ENCODE measurements at regions not wholly inside any gene's neighbourhood (a gene's known extent, or its start where the extent isn't known, plus 50 kb on each side); places are given as distances from the start of the nearest gene placed in this dataset.
"Not testable (repeated sequence)": the region's sequence is repeated elsewhere in the genome, so short reads cannot be mapped to it uniquely, and the experiment has no call there.

GRCh38 chr4:75289914-75290582 is 224.2 kb downstream of the RCHY1 start:
- no peaks in the 10 kb centered on the region for H3K27me3 ChIP-seq
- H3K4me3 ChIP-seq, result no peak overlapping the region
- TF ChIP-seq POLR2A (IDR thresholded peaks at IDR 0.05), result no peak
- TF ChIP-seq CTCF (IDR thresholded peaks at IDR 0.05), result peak in 1 of 4 experiments; percentile 24
- no peaks in the 10 kb centered on the region for H3K9me3 ChIP-seq
- H3K4me1 ChIP-seq, result no peaks in the 10 kb centered on the region
- WGBS, 2 donors (ENCODE audit: low coverage in 1 of 2), result 43 to 46% methylated on average over 5 to 6 of the region's 7 CpGs
- H3K36me3 ChIP-seq, result no peaks in the 10 kb centered on the region
- no peak overlapping the region for H3K27ac ChIP-seq
- ATAC-seq, result no peak

- Histone ChIP-seq H3K27ac (no peak overlapping the region), H3K27me3 (no peaks in the 10 kb centered on the region), H3K9me3 (no peaks in the 10 kb centered on the region), H3K4me3 (no peak overlapping the region), H3K36me3 (no peaks in the 10 kb centered on the region), H3K4me1 (no peaks in the 10 kb centered on the region)
- TF ChIP-seq POLR2AphosphoS5 (IDR thresholded peaks at IDR 0.05) (no peak), CTCF (IDR thresholded peaks at IDR 0.05) (no peak), POLR2A (IDR thresholded peaks at IDR 0.05) (no peak), EP300 (IDR thresholded peaks at IDR 0.05) (no peak)
- ATAC-seq, result no peak
- WGBS, 2 donors (ENCODE audit: low coverage in 1 of 2), result 46 to 62% methylated on average over 5 to 7 of the region's 8 CpGs
Measured at GRCh38 chr4:75287738-75288517, 226.3 kb downstream of the RCHY1 start.

DNA sequence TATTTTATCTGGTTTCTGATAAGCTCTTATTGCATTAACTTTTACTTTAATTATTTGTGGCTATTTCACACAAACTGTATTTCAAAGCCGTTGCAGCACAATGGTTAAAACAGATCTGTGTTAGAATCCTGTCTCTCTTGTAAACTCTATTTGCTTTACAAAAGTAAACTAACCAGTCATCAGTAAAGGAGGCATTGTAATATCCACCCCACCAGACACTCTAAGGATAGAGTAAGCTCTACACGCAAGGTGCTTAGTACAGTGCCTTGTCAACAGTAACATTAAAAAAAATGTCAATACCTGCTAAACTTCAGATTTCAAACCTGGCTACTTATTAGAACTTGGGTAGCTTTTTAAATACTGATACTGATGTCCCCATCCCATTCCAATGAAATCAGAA is 228.4 kb downstream of the RCHY1 start:
- H3K4me3 ChIP-seq, result no peak overlapping the region

DNA sequence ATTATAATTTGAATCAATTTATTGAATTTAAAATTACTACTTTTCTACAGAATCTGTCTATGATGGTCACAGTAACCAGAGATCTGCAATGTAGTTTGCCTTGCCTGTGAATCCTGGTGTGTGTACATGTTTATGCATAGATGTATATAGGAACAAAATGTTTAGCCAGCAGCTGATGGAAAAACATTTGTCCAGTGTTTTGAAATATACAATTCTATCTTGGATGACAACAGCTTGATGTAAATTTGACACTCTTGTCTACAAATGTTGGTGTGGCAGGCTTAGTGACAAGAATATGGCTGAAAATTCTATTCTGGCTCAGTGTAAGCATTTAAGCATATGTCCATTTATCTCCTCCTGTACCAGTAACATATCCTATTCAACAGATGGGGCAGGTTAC is 229.4 kb downstream of the RCHY1 start:
- no peak overlapping the region for H3K27ac ChIP-seq
- H3K4me3 ChIP-seq, result no peak overlapping the region
- no peak for ATAC-seq
- no peaks in the 10 kb centered on the region for H3K27me3 ChIP-seq
- H3K4me1 ChIP-seq, result no peaks in the 10 kb centered on the region
- no peaks in the 10 kb centered on the region for H3K36me3 ChIP-seq
- no peak for TF ChIP-seq EP300 (IDR thresholded peaks at IDR 0.05)
- no peak for TF ChIP-seq POLR2AphosphoS5 (IDR thresholded peaks at IDR 0.05)
- no peaks in the 10 kb centered on the region for H3K9me3 ChIP-seq

More for the DNA sequence above, 228.4 kb downstream of the RCHY1 start:
- Histone ChIP-seq H3K36me3 (no peaks in the 10 kb centered on the region), H3K9me3 (no peaks in the 10 kb centered on the region), H3K4me1 (no peaks in the 10 kb centered on the region), H3K27ac (no peak overlapping the region), H3K27me3 (no peaks in the 10 kb centered on the region)
- TF ChIP-seq EP300 (IDR thresholded peaks at IDR 0.05), result no peak
- no peak for TF ChIP-seq POLR2AphosphoS5 (IDR thresholded peaks at IDR 0.05)
- no peak for TF ChIP-seq CTCF (IDR thresholded peaks at IDR 0.05)
- TF ChIP-seq POLR2A (IDR thresholded peaks at IDR 0.05), result no peak
- WGBS, 2 donors (ENCODE audit: low coverage in 1 of 2), result 80 to 100% methylated on average over 1 to 2 of the region's 2 CpGs
- ATAC-seq, result no peak

DNA sequence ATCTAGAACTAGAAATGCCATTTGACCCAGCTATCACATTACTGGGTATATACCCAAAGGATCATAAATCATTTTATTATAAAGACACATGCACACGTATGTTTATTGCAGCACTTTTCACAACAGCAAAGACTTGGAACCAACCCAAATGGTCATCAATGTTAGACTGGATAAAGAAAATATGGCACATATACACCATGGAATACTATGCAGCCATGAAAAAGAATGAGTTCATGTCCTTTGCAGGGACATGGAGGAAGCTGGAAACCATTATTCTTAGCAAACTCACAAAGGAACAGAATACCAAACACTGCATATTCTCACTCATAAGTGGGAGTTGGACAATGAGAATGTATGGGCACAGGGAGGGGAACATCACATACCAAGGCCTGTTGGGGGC is 233.7 kb downstream of the RCHY1 start:
- not testable (repeated sequence) for H3K4me3 ChIP-seq, H3K27me3 ChIP-seq, ATAC-seq, H3K9me3 ChIP-seq, H3K4me1 ChIP-seq, H3K27ac ChIP-seq, H3K36me3 ChIP-seq
- WGBS, 2 donors (ENCODE audit: low coverage in 1 of 2), result 77 to 86% methylated on average over 1 of the region's 1 CpG

GRCh38 chr4:75259306-75259705 is 254.9 kb downstream of the RCHY1 start:
- ATAC-seq, result no peak
- WGBS, 2 donors (ENCODE audit: low coverage in 1 of 2), result 50 to 100% methylated on average over 1 to 2 of the region's 2 CpGs
- Histone ChIP-seq H3K4me3 (no peak overlapping the region), H3K27ac (no peak overlapping the region), H3K36me3 (no peaks in the 10 kb centered on the region), H3K27me3 (no peaks in the 10 kb centered on the region), H3K9me3 (no peaks in the 10 kb centered on the region), H3K4me1 (no peaks in the 10 kb centered on the region)
- TF ChIP-seq POLR2AphosphoS5 (IDR thresholded peaks at IDR 0.05), result no peak
- TF ChIP-seq EP300 (IDR thresholded peaks at IDR 0.05), result no peak
- TF ChIP-seq POLR2A (IDR thresholded peaks at IDR 0.05), result no peak
- no peak for TF ChIP-seq CTCF (IDR thresholded peaks at IDR 0.05)
